Panc1 (cell line): ENCODE measurements at regions not wholly inside any gene's neighbourhood (a gene's known extent, or its start where the extent isn't known, plus 50 kb on each side); places are given as distances from the start of the nearest gene placed in this dataset.

Experiments used
- ATAC-seq: fragments of 200-7000 bp; cut with Tn5 transposase; 2 replicates; pipeline ENCODE4 v1.9.1; 2020; ENCODE audit warnings: mild to moderate bottlenecking, moderate library complexity
- BruUV-seq: library from RNA; stranded (reverse); fragments of 400-500 nt; replicated peaks from 2 replicates; lab custom pipeline; 2021; lab: Mats Ljungman, UMichigan
- CTCF ChIA-PET: fragments of 300-600 bp; sonication (Branson Sonifier 250); formaldehyde crosslinking; loops from one replicate; lab custom pipeline; 2022; ENCODE audit warnings: antibody characterized with exemption; lab: Charles Lee
- POLR2A ChIA-PET: fragments of 300-600 bp; sonication (Branson Sonifier 250); formaldehyde crosslinking; loops from one replicate; lab custom pipeline; 2022; ENCODE audit warnings: antibody characterized with exemption; lab: Charles Lee
- DNase-seq: peaks from one replicate; pipeline ENCODE4 v3.0.0-alpha.2; 2010; ENCODE audit warnings: low read depth, low spot score
- H3K27ac ChIP-seq: 2 replicates; pipeline ENCODE4 v1.5.1; 2011; ENCODE audit warnings: mild to moderate bottlenecking, low read length, inconsistent platforms
- H3K27me3 ChIP-seq: fragments of 200-500 bp; sonication (Bioruptor generic); 2 replicates; pipeline ENCODE4 v1.6.0; 2014; ENCODE audit warnings: low read length, inconsistent platforms; ENCODE audit not compliant: control insufficient read depth, insufficient read depth
- H3K36me3 ChIP-seq: fragments of 200-500 bp; sonication (Bioruptor generic); 2 replicates; pipeline ENCODE4 v1.5.1; 2014; ENCODE audit warnings: inconsistent platforms, mild to moderate bottlenecking, low read length, moderate library complexity; ENCODE audit not compliant: control insufficient read depth, insufficient read depth
- H3K4me1 ChIP-seq: 2 replicates; pipeline ENCODE4 v1.5.1; 2011; ENCODE audit warnings: inconsistent platforms, mild to moderate bottlenecking, low read length, moderate library complexity; ENCODE audit not compliant: control insufficient read depth, insufficient read depth
- H3K4me3 ChIP-seq, 2 experiments: 2 replicates each; pipeline ENCODE4 v1.5.1; 2011 to 2012; ENCODE audit warnings: low read depth in 2 of 2, low read length in 2 of 2, mild to moderate bottlenecking in 2 of 2, inconsistent platforms in 1 of 2, moderate library complexity in 1 of 2
- H3K9me3 ChIP-seq: fragments of 200-500 bp; sonication (Bioruptor generic); 2 replicates; pipeline ENCODE4 v1.5.1; 2014; ENCODE audit warnings: low read depth, mild to moderate bottlenecking, inconsistent platforms, low read length, moderate library complexity; ENCODE audit not compliant: control insufficient read depth, insufficient read depth
- CTCF ChIP-seq: fragments of 450-650 bp; IDR thresholded peaks from 2 replicates; pipeline ENCODE4 v1.5.1; 2017; ENCODE audit warnings: mild to moderate bottlenecking
- POLR2AphosphoS5 ChIP-seq: IDR thresholded peaks from 2 replicates; pipeline ENCODE4 v1.6.1; 2012; ENCODE audit warnings: mild to moderate bottlenecking, low read depth, low read length, moderate library complexity
- REST ChIP-seq, 2 experiments: IDR thresholded peaks; 2 replicates each; pipeline ENCODE4 v1.6.1; 2011 to 2012; ENCODE audit warnings: low read depth in 2 of 2, control low read depth in 1 of 2, low read length in 1 of 2, mild to moderate bottlenecking in 1 of 2, moderate library complexity in 1 of 2; ENCODE audit not compliant: insufficient read depth in 1 of 2
- SIN3A ChIP-seq: IDR thresholded peaks from 2 replicates; pipeline ENCODE4 v1.6.1; 2012; ENCODE audit warnings: low read depth, mild to moderate bottlenecking, low read length, moderate library complexity, borderline replicate concordance; ENCODE audit not compliant: insufficient read depth
- TCF7L2 ChIP-seq: IDR thresholded peaks from 2 replicates; pipeline ENCODE4 v1.6.1; 2011; ENCODE audit warnings: mild to moderate bottlenecking, low read depth, low read length, inconsistent platforms
- in situ Hi-C: cut with HindIII; loops from 2 replicates; pipeline ENCODE4 v1.10.0; 2016; ENCODE audit warnings: low sequenced_read_pairs, low pct_unique_long_range_greater_than_20kb
- intact Hi-C: fragments of 100-400 bp; cut with micrococcal nuclease; formaldehyde crosslinking; loops from one replicate; pipeline ENCODE4 v1.10.0; 2022; ENCODE audit not compliant: unreplicated experiment

DNA sequence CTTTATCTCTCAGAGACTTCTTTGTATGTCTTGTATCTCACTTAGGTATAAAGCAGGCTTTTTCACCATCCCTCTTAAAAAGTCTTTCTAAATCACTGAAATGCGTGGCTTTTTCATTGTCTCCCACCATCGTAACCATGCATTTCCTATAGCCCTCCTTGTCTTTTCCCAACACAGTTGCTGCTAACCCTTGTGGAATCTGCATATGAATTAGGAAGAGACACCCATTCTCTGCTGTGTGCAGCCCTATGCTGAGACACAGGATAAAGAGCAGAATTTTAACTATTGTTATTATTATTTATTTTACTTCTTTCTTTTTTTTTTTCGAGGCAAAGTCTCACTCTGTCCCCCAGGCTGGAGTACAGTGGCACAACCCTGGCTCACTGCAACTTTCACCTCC is 804.3 kb upstream of the COBL start:
- ChIA-PET POLR2A (no interaction called here), CTCF (no interaction called here)
- ATAC-seq (no peak), DNase-seq (no peak)
- Histone ChIP-seq H3K27ac (no peak overlapping the region), H3K4me1 (no peaks in the 10 kb centered on the region), H3K36me3 (no peaks in the 10 kb centered on the region), H3K4me3 (no peak overlapping the region), H3K9me3 (no peaks in the 10 kb centered on the region), H3K27me3 (no peaks in the 10 kb centered on the region)
- intact Hi-C loops = no loop called here
- BruUV-seq = no TSS peak
- in situ Hi-C loops = no loop called here
- no peak for TF ChIP-seq TCF7L2
- TF ChIP-seq POLR2AphosphoS5 = no peak
- TF ChIP-seq SIN3A = no peak

DNA sequence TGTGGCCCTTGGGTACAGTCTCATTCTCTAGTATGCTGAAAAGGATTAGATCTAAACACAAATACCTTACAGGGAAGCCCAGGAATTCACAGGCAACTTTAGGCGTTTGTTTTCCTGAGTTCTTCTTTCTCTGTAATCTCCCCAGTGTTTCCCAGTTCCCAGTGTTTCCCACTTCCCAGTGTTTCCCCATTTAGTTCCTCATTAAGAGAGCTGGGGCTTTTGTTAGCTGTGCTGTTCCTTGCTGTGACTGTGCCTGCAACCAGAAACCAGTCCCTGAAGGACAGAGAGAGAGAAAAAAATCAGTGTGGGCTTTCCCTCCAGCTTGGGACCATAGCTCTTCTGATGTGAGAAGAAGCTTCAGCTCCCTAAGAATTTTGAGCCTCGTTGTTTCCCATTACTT is 802.9 kb upstream of the COBL start:
- intact Hi-C loops (no loop called here), in situ Hi-C loops (no loop called here)
- no peak overlapping the region for H3K4me3 ChIP-seq
- H3K27me3 ChIP-seq = no peaks in the 10 kb centered on the region
- BruUV-seq = no TSS peak
- no peak for DNase-seq
- no peaks in the 10 kb centered on the region for H3K4me1 ChIP-seq
- POLR2A ChIA-PET = no interaction called here
- TF ChIP-seq REST (IDR thresholded peaks at IDR 0.05; ENCODE audit: insufficient read depth in 1 of 2, low read depth in 2 of 2, low read length in 1 of 2) (no peak), POLR2AphosphoS5 (no peak), TCF7L2 (no peak), CTCF (no peak)
- no peak for ATAC-seq
- CTCF ChIA-PET = no interaction called here
- H3K9me3 ChIP-seq = no peaks in the 10 kb centered on the region
- no peak overlapping the region for H3K27ac ChIP-seq
- H3K36me3 ChIP-seq = no peaks in the 10 kb centered on the region

GRCh38 chr7:52114509-52114908 is 797.9 kb upstream of the COBL start:
- no peak for TF ChIP-seq TCF7L2
- no peak for TF ChIP-seq CTCF
- no peak for TF ChIP-seq REST (IDR thresholded peaks at IDR 0.05; ENCODE audit: insufficient read depth in 1 of 2, low read depth in 2 of 2, low read length in 1 of 2)
- no peak for TF ChIP-seq SIN3A
- Histone ChIP-seq H3K4me1 (no peaks in the 10 kb centered on the region), H3K27ac (no peak overlapping the region), H3K27me3 (no peaks in the 10 kb centered on the region), H3K4me3 (no peak overlapping the region), H3K9me3 (no peaks in the 10 kb centered on the region; the same call in 1 of the 2 replicates), H3K36me3 (no peaks in the 10 kb centered on the region)
- ATAC-seq (no peak), DNase-seq (no peak)
- ChIA-PET CTCF (no interaction called here), POLR2A (no interaction called here)
- in situ Hi-C loops (no loop called here), intact Hi-C loops (no loop called here)
- no TSS peak for BruUV-seq
